SK-N-MC (cell line): ENCODE measurements at regions not wholly inside any gene's neighbourhood (a gene's known extent, or its start where the extent isn't known, plus 50 kb on each side); places are given as distances from the start of the nearest gene placed in this dataset.

ENCODE experiments used
- DNase-seq: peaks from one replicate; pipeline ENCODE4 v3.0.0-alpha.2; 2011; ENCODE audit warnings: low read depth, low spot score
- H3K27ac ChIP-seq: fragments of 200-600 bp; sonication (generic); 2 replicates; pipeline ENCODE4 v1.5.1; 2016; ENCODE audit warnings: mixed run types
- H3K36me3 ChIP-seq: fragments of 200-600 bp; sonication (generic); 2 replicates; pipeline ENCODE4 v1.6.1; 2017; ENCODE audit warnings: antibody characterized with exemption, low read length, mixed read lengths; ENCODE audit not compliant: insufficient read depth
- H3K4me3 ChIP-seq: fragments of 200-600 bp; sonication (generic); 2 replicates; pipeline ENCODE4 v1.5.1; 2016
- H3K9ac ChIP-seq: fragments of 200-600 bp; sonication (generic); 2 replicates; pipeline ENCODE4 v1.8.0; 2017; ENCODE audit warnings: mixed run types, mixed read lengths; ENCODE audit not compliant: insufficient read length
- H3K9me3 ChIP-seq: fragments of 200-600 bp; sonication (generic); 2 replicates; pipeline ENCODE4 v1.6.1; 2017; ENCODE audit warnings: low read depth, mild to moderate bottlenecking, antibody characterized with exemption, low read length, moderate library complexity, mixed read lengths
- EZH2 ChIP-seq: fragments of 200-600 bp; sonication (generic); IDR thresholded peaks from one replicate; pipeline ENCODE4 v1.6.1; 2017; ENCODE audit warnings: antibody characterized with exemption
- FOXP2 ChIP-seq: optimal IDR thresholded peaks from 2 replicates; pipeline ENCODE3; 2011; ENCODE audit warnings: mild to moderate bottlenecking, moderate library complexity; ENCODE audit not compliant: insufficient read depth; ENCODE audit errors: extremely low read length, control extremely low read depth
- POLR2AphosphoS5 ChIP-seq: IDR thresholded peaks from 2 replicates; pipeline ENCODE4 v1.6.1; 2012; ENCODE audit warnings: mild to moderate bottlenecking, low read depth, low read length, borderline replicate concordance

DNA sequence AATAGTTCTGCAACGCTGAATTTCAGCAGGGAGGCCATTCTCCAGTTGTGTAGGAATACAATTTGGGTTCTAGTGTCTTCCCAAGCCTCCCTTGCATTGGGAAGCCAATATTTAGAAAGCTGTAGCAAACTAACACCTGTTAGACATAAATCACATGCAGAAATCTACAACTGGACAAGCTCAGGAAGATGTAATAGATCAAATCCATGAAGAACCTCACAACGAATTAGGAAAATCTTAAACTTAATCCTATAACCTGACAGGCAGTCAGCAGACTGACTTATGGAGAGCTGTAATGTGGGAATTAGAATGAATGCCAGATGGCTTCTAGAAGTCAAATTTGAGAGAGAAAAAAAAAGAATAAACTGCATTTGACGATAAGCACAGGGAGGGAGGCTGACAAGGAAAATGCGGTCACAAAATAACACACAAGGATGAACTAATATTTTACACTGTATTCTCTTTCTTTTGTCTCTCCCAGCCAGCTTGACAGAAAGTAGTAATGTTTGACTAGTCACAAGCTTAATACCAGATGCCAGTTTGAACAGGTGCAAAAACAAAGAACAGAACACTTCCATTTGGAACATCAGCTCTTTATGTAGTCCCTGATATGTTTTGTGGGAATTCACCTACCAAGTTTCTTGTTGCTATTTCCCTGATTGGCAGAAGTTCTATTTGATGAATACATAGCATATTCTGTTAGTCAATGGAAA, 50.8 kb upstream of the FANCL start:
- DNase-seq, result no peak
- Histone ChIP-seq H3K9me3 (no peaks in the 10 kb centered on the region), H3K36me3 (no peaks in the 10 kb centered on the region), H3K9ac (no peak overlapping the region), H3K27ac (no peak overlapping the region), H3K4me3 (no peak overlapping the region)
- TF ChIP-seq POLR2AphosphoS5, result no peak
- TF ChIP-seq FOXP2, result no peak
- TF ChIP-seq EZH2, result no peak
